VCaP (cell line): ENCODE measurements at regions not wholly inside any gene's neighbourhood (a gene's known extent, or its start where the extent isn't known, plus 50 kb on each side); places are given as distances from the start of the nearest gene placed in this dataset.

Source experiments
- H3K27ac ChIP-seq: fragments of 450-650 bp; 2 replicates; pipeline ENCODE4 v1.5.1; 2017
- TF ChIP-seq, protein P1 (sequence below): fragments of 450-650 bp; conservative IDR thresholded peaks from 2 replicates; pipeline ENCODE4 v1.5.1; 2017; ENCODE audit warnings: mild to moderate bottlenecking, moderate library complexity

GRCh38 chr11:134878785-134879184 lies 466.7 kb upstream of the B3GAT1 start:
- TF ChIP-seq, protein P1, sequence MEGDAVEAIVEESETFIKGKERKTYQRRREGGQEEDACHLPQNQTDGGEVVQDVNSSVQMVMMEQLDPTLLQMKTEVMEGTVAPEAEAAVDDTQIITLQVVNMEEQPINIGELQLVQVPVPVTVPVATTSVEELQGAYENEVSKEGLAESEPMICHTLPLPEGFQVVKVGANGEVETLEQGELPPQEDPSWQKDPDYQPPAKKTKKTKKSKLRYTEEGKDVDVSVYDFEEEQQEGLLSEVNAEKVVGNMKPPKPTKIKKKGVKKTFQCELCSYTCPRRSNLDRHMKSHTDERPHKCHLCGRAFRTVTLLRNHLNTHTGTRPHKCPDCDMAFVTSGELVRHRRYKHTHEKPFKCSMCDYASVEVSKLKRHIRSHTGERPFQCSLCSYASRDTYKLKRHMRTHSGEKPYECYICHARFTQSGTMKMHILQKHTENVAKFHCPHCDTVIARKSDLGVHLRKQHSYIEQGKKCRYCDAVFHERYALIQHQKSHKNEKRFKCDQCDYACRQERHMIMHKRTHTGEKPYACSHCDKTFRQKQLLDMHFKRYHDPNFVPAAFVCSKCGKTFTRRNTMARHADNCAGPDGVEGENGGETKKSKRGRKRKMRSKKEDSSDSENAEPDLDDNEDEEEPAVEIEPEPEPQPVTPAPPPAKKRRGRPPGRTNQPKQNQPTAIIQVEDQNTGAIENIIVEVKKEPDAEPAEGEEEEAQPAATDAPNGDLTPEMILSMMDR = no peak
- H3K27ac ChIP-seq = no peak overlapping the region

DNA sequence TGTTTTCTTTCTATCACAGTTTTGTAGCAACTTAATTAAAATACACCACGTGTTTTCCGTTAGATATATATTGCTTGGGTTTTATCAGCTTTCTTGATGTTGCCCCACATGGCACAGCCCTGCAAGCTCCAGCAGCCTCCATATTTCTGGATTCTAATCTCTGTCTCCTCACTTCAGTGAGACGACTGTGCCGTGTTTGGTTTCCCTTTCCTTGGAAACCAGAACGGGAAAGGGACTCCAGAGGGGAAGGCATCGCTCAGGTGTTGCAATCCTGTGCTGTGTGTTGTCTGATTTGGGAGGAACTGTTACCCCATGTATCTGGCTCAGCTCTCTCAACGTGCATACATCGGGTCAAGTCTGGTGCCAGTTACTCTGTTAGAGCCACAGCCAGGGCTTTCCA lies 464.2 kb upstream of the B3GAT1 start:
- TF ChIP-seq, protein P1 = no peak
- no peak overlapping the region for H3K27ac ChIP-seq

DNA sequence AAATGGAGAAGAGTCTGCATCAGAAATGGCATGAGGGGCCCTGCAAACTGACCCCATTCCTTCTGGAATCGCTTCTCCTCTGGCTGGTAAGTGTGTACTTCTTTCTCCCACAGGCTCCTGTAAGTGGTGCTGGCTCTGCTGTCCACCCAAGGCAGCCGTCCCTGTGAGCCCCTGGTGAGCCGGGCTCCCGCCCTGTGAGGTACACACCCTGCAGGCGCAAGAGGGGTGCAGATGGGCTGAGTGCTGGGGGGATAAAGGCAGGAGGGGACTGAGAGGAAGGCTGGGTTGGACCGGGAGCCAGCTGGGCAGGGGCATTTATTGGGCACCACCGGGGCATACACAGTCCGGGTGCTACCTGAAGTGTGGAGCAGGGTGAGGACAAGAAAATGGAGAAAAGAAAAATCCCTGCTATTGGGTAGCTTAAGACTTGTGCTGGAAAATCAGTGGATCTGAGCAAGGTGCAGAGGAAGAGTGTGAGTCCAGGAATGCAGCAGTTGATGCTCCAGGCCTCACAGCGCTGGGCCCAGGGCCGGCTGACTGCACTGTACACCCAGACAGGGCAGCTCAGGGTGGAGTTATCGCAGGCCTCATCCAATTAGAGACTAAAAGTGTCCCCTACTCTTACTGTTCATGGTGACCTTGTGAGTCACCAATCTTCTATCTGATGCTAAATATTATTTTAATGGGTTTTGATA lies 455.1 kb upstream of the B3GAT1 start:
- H3K27ac ChIP-seq = no peak overlapping the region
- TF ChIP-seq, protein P1 = no peak

DNA sequence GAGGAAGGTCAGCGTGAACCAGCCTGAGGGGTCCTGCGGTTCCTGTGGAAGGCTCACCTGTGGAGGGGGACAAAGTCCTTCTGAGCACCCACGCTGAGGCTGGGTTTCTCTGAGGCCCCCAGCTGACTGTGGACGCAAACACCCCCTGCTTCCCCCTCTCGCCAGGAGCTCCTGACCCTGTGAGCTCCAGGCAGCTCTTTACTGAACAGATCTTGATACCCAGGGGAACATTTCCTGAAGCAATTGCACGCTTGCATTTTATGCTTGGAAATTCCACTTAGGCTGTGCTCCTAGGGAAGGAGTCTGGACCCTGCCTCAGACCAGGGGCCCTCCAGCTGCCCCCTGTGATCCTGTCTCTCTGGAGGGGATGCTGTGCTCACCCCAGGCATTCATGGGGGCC lies 454.2 kb upstream of the B3GAT1 start:
- TF ChIP-seq, protein P1 = no peak
- H3K27ac ChIP-seq = no peak overlapping the region

DNA sequence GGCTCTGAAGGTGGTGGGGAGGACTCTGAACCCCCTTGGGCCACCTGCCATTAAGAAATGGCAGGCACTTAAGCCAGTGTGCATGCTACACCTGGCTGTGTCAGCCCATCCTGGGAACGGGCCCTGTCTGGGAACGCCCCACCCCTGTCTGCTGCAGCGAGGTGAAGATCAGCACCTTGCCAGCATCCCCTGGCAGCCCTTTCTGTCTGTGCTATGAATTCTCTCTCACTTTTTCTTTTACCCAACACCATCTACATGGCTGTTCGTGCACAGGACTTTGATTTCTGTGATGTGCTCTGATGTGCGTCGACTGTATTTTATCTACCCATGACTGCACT lies 452.9 kb upstream of the B3GAT1 start:
- TF ChIP-seq, protein P1 = no peak
- no peak overlapping the region for H3K27ac ChIP-seq

GRCh38 chr11:134864233-134864967 lies 452.4 kb upstream of the B3GAT1 start:
- no peak overlapping the region for H3K27ac ChIP-seq
- TF ChIP-seq, protein P1 = no peak

GRCh38 chr11:134863294-134863693 lies 451.3 kb upstream of the B3GAT1 start:
- TF ChIP-seq, protein P1 = no peak
- no peak overlapping the region for H3K27ac ChIP-seq
